ELR (cell line): ENCODE measurements at regions not wholly inside any gene's neighbourhood (a gene's known extent, or its start where the extent isn't known, plus 50 kb on each side); places are given as distances from the start of the nearest gene placed in this dataset.

ENCODE experiments used
- DNase-seq: peaks from one replicate; pipeline ENCODE4 v3.0.0-alpha.2; 2015; ENCODE audit warnings: low read depth

GRCh38 chr7:153446490-153446889, 605.7 kb upstream of the DPP6 start:
- no peak for DNase-seq

DNA sequence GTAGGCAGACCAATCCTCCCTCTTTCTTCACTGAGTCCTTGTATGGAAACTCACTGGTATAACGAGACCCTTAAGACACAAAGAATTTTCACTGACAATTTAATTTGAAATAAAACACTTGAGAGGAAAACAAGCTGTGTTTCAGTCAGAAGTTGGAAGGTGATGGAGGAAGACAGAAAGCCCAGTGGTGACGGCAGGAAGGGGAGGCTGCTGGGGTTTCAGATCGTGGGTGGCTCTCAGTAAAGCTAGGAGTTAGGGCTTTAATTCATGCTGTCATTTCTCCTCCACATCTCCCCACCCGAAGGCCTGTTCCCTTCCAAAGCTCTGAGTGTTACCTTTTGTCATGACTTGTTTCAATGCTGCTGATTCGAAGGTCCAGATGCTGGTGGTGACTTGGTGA, 605.2 kb upstream of the DPP6 start:
- DNase-seq, result no peak

DNA sequence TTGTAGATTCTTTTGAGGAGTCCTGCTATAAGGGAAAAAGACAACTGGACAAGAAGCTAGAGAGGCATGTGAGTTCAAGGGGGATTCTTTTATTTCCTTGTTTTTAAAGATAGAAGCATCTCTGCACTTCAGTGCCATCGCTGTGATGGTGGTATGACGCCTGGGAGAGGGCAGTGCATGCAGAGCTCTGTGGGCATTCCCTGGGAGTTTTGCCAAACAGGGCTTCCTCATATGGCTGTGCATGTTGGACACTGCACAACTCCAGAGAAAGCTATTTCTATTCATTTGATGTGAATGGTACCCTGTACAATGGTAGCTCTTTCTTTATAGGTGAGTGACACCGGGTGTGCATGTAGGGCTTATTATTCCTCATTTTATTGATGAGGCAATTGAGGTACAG, 599.5 kb upstream of the DPP6 start:
- no peak for DNase-seq

DNA sequence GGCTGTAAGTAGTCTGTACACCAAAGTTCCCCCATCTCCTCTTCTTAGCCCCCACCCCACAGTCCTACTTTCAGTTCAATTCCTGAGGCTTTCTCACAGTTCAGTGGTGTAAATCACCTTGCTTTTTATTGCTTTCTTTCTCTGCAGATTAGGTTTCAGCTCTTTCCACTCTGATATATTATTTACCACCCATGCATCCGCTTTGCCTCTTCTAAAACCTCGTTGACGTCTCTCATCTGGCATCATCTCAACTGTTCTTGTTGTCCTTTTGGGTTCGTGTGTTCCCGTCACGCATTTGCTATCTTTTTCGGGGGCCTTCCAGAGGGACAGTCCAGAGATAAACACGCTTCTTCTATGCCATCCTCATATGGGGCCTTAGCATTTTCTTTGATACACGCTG, 597.9 kb upstream of the DPP6 start:
- DNase-seq, result no peak

- DNase-seq, result no peak
These were observed 594.5 kb upstream of the DPP6 start for GRCh38 chr7:153457746-153458145.

DNA sequence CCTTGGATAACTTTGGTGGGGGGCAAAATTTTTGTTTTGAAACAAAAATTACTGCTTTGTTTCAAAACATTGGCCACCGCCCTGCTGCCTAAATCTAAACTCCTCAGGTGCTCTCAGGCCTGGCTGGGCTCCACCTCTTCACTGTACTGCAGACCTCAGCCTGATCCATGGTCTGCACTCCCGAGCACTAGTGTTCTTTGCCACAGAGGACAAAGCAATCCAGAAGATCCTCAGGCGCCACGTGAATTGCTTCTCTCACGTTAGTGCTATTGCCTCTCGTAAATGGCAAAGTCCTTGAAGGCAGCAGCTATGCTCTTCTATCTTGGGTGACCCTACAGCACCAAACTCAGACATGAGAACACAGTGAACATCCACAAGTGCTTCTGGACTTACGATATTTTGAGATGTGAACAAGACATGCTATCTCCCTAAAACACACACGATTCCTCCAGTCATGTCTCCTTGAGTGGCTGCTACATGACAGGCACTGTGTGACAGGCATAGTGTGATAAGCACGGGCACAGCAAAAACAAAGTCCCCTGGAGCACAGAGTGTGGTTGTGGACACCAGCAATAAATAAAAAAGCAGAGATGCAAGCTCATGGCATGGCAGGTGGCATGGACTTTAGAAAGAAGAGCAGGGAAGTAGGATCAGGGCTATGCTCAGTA, 582.1 kb upstream of the DPP6 start:
- no peak for DNase-seq

DNA sequence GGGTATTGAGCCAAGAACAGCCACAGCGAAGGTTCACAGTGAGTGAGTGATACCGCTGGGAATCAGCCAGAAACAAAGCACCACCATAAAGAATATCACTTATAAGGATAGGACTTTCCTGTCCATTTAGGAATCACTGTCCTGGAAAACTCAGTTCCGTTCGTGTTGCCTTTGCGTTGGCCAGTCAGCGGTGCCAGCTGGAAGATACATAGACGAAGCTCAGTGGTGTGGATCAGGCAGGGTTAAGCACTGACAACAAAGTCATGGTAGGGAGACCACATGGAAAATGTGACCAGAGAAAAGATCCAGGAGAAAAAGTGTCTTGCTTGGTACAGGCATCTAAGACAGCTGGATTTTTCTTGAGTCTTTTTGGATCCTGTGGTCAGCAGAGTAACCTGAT, 579.7 kb upstream of the DPP6 start:
- no peak for DNase-seq

DNA sequence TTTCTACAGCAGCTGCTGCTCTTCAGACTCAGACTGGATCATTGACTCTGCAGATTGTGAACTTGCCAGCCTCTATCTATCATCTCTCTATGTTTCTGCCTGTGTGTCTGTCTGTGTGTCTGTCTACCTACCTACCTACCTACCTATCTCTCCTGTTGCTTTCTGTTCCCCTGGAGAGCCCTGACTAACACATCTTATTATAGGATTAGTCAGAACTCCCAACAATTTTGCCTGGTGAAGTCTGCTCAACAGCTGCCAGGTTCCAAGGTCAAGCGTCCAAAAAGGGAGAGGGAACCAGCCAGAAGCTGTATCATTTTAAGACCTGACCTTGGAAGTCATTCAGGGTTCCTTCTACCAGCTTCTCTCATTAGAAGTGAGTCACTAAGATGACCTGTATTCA, 579.0 kb upstream of the DPP6 start:
- no peak for DNase-seq

- no peak for DNase-seq
These were observed 577.0 kb upstream of the DPP6 start for GRCh38 chr7:153475239-153475638.

GRCh38 chr7:153476166-153476565, 576.0 kb upstream of the DPP6 start:
- no peak for DNase-seq

DNA sequence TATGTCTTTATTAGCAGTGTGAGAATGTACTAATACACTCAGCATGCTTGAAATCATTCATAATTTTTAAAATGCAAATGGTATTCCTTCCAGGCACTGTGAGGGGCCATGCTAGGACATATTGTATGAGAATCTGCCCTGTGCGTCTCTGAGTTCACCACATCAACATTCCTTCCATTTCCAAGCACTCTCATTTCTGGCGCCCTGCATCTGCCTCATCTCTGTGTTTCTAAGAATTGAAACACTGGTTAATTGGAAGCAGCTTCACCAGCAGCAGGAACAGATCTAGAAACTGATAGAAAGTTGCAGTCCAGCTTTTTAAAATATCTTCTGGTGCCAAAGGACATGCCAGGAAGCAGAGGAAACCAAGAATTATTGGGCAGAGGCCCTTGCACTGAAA, 555.9 kb upstream of the DPP6 start:
- no peak for DNase-seq

GRCh38 chr7:153503093-153503492, 549.1 kb upstream of the DPP6 start:
- DNase-seq, result no peak

GRCh38 chr7:153504288-153505075, 547.7 kb upstream of the DPP6 start:
- no peak for DNase-seq

- DNase-seq, result no peak
These were observed 544.3 kb upstream of the DPP6 start for GRCh38 chr7:153507885-153508284.

- DNase-seq, result no peak
These were observed 542.4 kb upstream of the DPP6 start for GRCh38 chr7:153509768-153510167.

DNA sequence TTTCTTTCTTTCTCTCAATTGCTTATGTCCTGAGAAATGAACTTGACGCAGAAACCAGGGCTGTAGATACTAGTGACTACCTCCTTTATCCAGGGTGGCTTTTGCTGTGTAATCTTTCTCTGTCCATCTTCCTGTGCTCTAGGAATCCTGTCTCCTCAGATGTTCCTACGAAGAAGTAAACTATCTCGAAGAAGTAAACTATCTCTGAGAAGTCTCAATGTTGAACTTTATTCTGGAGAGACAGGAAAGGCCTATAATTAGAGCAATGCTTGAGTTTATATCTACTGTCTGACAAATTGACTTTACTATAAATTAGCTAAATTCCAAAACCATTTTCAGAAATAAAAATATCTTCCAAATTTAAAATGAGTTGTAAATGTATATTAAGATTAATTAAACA, 541.5 kb upstream of the DPP6 start:
- no peak for DNase-seq

- no peak for DNase-seq
These were observed 538.2 kb upstream of the DPP6 start for GRCh38 chr7:153514032-153514431.

DNA sequence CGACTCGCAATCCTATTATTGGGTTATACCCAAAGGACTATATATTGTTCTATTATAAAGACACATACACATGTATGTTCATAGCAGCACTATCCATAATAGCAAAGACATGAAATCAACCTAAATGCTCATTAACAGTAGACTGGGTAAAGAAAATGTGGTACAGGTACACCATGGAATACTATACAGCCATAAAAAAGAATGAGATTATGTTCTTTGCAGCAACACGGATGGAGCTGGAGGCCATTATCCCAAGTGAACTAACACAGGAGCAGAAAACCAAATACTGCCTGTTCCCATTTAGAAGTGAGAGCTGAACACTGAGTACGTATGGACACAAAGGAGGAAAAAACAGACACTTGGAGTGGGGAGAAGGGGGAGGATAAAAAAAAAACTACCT, 536.8 kb upstream of the DPP6 start:
- no peak for DNase-seq

DNA sequence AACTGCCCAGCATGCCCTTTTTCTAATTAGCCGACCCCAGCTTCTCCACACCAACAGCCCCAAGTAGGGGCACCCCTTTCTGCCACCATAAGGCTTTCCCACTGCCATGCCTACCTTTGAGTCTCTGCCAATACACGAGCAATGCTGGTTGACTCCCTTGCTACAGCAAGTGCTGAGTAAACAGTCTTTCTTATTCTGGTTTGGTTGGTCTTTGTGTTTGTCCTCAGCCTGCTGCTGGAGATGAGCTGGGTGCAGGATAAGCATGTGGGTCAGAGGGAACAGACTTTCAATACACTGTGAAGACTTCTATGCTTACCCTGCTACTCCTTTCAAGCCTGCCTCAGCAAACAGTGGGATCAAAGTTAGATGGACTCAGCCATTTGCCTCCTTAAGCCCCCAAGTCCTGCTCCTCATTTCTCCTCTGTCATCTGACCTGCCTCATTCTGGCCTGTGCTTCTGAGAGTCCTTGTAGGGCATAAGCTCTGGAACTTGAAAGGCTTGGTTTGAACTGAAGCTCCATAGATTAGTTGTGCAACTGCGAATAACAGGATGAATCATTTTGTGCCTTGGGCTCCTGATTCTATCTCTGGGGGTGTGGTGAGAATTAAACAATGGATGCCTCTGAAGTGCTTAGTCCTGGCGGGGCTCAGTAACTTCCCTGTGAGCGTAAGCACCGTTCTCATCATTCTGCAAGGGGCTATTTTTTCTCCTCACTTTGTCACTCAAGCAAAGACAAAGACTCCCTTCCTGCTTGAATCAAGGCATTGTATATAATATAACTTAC, 533.8 kb upstream of the DPP6 start:
- no peak for DNase-seq

DNA sequence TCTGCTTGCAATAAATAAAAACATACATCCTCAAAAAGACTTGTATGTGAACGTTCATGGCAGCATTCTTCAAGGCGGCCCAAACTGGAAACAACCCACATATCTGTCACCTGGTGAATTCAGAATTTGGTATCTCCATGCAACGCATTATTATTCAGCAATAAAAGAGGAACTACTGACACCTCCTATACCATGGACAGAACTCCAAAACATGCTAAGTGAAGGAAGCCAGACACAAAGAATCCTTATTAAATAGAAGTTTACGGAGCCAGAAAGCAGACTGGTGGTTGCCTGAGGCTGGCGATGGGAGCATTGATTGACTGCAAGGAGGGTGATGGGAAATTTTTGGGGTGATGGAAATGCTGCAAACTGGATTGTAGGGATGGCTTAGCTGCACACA, 530.8 kb upstream of the DPP6 start:
- no peak for DNase-seq

GRCh38 chr7:153522261-153522660, 529.9 kb upstream of the DPP6 start:
- no peak for DNase-seq

- DNase-seq, result no peak
These were observed 528.7 kb upstream of the DPP6 start for GRCh38 chr7:153523320-153524015.
